NCI-H1048 (cell line): ENCODE measurements at regions not wholly inside any gene's neighbourhood (a gene's known extent, or its start where the extent isn't known, plus 50 kb on each side); places are given as distances from the start of the nearest gene placed in this dataset.
"Not testable (repeated sequence)": the region's sequence is repeated elsewhere in the genome, so short reads cannot be mapped to it uniquely, and the experiment has no call there.

Experiments used
- DNase-seq: peaks from one replicate; lab custom pipeline; 2025; lab: John Stamatoyannopoulos, UW

GRCh38 chr7:145795132-145795531 is 321.5 kb upstream of the CNTNAP2 start:
- no peak for DNase-seq

GRCh38 chr7:145784809-145785780 is 331.5 kb upstream of the CNTNAP2 start:
- DNase-seq, result no peak

GRCh38 chr7:145781388-145781787 is 335.2 kb upstream of the CNTNAP2 start:
- DNase-seq, result not testable (repeated sequence)

- DNase-seq, result no peak
These were observed 337.5 kb upstream of the CNTNAP2 start for GRCh38 chr7:145779140-145779539.

GRCh38 chr7:145774777-145775176 is 341.8 kb upstream of the CNTNAP2 start:
- DNase-seq, result no peak

- DNase-seq, result no peak
These were observed 363.6 kb upstream of the CNTNAP2 start for GRCh38 chr7:145753004-145753403.

DNA sequence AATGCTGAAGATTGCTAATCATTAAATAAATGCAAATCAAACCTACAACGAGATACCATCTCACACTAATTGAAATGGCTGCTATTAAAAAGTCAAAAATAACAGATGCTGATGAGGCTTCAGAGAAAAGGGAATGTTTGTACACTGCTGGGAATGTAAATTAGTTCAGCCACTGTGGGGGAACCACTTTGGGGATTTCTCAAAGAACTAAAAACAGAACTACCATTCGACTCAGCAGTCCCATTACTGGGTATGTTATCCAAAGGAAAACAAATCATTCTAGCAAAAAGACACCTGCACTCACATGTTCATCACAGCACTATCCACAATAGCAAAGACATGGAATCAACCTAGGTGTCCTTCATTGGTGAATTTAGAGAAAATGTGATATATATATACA is 379.0 kb upstream of the CNTNAP2 start:
- DNase-seq, result no peak

DNA sequence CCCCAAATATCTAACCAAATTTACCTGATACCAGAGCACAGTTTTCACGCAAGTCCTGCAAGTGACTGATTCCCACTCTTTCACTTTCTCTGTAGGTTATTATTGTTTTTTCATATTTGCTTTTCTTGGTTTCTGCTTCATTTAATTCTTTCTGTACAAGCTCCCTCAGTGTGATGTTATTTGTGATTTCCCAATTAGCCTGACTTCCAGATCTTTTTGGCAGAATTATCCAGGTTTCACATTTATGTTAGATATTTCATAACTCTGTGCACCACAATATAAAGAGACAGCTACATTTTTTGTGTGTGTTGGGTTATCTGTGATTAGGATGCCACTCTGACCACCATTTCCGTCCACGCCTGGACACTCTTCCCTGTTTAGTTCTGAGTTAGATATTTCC is 381.5 kb upstream of the CNTNAP2 start:
- no peak for DNase-seq

GRCh38 chr7:145732521-145732920 is 384.1 kb upstream of the CNTNAP2 start:
- DNase-seq, result no peak

GRCh38 chr7:145729691-145730090 is 386.9 kb upstream of the CNTNAP2 start:
- DNase-seq, result no peak

GRCh38 chr7:145718129-145718528 is 398.5 kb upstream of the CNTNAP2 start:
- no peak for DNase-seq

- no peak for DNase-seq
These were observed 416.1 kb upstream of the CNTNAP2 start for GRCh38 chr7:145700488-145700887.

GRCh38 chr7:145698526-145699262 is 417.9 kb upstream of the CNTNAP2 start:
- DNase-seq, result no peak

GRCh38 chr7:145697412-145698107 is 419.0 kb upstream of the CNTNAP2 start:
- not testable (repeated sequence) for DNase-seq

- DNase-seq, result no peak
These were observed 420.5 kb upstream of the CNTNAP2 start for GRCh38 chr7:145696071-145696470.

- no peak for DNase-seq
These were observed 424.2 kb upstream of the CNTNAP2 start for GRCh38 chr7:145692237-145692950.

GRCh38 chr7:145691377-145691914 is 425.2 kb upstream of the CNTNAP2 start:
- no peak for DNase-seq

GRCh38 chr7:145681646-145682045 is 435.0 kb upstream of the CNTNAP2 start:
- no peak for DNase-seq

DNA sequence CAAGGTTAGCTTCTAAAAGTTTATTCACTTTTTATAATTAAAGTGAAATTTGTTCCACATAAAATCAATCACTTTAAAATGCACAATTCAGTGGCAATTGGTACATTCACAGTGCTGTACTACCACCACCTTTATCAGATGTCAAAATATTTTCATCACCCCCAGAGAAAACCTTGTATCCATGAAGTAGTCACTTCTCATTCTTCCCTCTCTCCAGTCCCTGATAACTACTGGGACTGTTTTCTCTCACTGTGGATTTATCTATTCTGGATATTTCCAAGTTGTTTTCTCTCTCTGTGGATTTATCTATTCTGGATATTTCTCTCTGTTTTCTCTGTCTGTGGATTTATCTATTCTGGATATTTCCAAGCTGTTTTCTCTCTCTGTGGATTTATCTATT is 435.4 kb upstream of the CNTNAP2 start:
- no peak for DNase-seq

- no peak for DNase-seq
These were observed 450.9 kb upstream of the CNTNAP2 start for GRCh38 chr7:145665499-145666258.

GRCh38 chr7:145655666-145656065 is 460.9 kb upstream of the CNTNAP2 start:
- no peak for DNase-seq
